Esophagus muscularis mucosa (tissue), 4 donors: ENCODE measurements at regions not wholly inside any gene's neighbourhood (a gene's known extent, or its start where the extent isn't known, plus 50 kb on each side); places are given as distances from the start of the nearest gene placed in this dataset.

Experiments
- EP300 ChIP-seq: sonication (generic); formaldehyde crosslinking; IDR thresholded peaks from one replicate; pipeline ENCODE4 v1.6.1; 2017; ENCODE audit warnings: antibody characterized with exemption
- POLR2A ChIP-seq: fragments of 450-650 bp; IDR thresholded peaks from one replicate; pipeline ENCODE4 v1.6.1; 2017; ENCODE audit warnings: antibody characterized with exemption, moderate library complexity, mild to moderate bottlenecking, low read depth
- TF ChIP-seq, protein P1 (sequence below), 3 experiments: fragments of 200-600 bp in 2 of 3; fragments of 450-650 bp in 1 of 3; sonication (generic) in 2 of 3; IDR thresholded peaks; one replicate each; pipeline ENCODE4 v1.5.1; 2017 to 2019; ENCODE audit warnings: antibody characterized with exemption in 3 of 3, mild to moderate bottlenecking in 2 of 3, moderate library complexity in 1 of 3

DNA sequence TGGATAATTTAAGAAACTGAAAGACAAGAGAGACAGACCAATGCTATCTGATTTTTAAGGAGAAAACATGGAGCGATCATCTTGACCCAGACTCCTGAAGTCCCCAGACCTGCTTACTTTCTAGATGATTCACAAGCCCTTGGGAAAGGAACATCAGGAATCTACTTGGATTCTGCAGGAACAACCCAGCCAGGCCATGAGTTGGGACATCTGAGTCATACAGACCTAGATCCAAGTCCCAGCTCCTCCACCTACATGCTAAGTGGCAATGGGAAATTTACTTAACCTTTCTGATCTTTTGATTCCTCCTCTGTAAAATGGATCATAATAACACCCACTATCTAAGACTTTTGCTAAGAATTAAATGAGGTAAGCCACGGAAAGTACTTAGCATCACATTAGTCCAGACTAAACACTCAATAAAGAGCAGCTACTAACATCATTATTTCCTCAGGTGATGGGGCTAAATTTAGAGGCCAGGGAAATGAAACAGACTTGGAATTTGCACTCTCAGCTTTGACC is 61.0 kb upstream of the MAFB start:
- TF ChIP-seq, protein P1, sequence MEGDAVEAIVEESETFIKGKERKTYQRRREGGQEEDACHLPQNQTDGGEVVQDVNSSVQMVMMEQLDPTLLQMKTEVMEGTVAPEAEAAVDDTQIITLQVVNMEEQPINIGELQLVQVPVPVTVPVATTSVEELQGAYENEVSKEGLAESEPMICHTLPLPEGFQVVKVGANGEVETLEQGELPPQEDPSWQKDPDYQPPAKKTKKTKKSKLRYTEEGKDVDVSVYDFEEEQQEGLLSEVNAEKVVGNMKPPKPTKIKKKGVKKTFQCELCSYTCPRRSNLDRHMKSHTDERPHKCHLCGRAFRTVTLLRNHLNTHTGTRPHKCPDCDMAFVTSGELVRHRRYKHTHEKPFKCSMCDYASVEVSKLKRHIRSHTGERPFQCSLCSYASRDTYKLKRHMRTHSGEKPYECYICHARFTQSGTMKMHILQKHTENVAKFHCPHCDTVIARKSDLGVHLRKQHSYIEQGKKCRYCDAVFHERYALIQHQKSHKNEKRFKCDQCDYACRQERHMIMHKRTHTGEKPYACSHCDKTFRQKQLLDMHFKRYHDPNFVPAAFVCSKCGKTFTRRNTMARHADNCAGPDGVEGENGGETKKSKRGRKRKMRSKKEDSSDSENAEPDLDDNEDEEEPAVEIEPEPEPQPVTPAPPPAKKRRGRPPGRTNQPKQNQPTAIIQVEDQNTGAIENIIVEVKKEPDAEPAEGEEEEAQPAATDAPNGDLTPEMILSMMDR (IDR thresholded peaks at IDR 0.05): no peak
- TF ChIP-seq POLR2A (no peak), EP300 (no peak)
